GM12891 (cell line): ENCODE measurements at regions not wholly inside any gene's neighbourhood (a gene's known extent, or its start where the extent isn't known, plus 50 kb on each side); places are given as distances from the start of the nearest gene placed in this dataset.
"Not testable (repeated sequence)": the region's sequence is repeated elsewhere in the genome, so short reads cannot be mapped to it uniquely, and the experiment has no call there.

ENCODE experiments used
- POLR2A ChIP-seq: IDR thresholded peaks from 2 replicates; pipeline ENCODE4 v1.6.1; 2011; ENCODE audit warnings: low read depth, low read length, control low read depth
- POLR2AphosphoS5 ChIP-seq: IDR thresholded peaks from 2 replicates; pipeline ENCODE4 v1.6.1; 2011; ENCODE audit warnings: low read depth, low read length, control low read depth
- POU2F2 ChIP-seq: IDR thresholded peaks from 2 replicates; pipeline ENCODE4 v1.6.1; 2011; ENCODE audit warnings: low read depth, mild to moderate bottlenecking, control low read depth, low read length, moderate library complexity
- SPI1 ChIP-seq: IDR thresholded peaks from 2 replicates; pipeline ENCODE4 v1.6.1; 2011; ENCODE audit warnings: low read depth, low read length, control low read depth
- TAF1 ChIP-seq: IDR thresholded peaks from 2 replicates; pipeline ENCODE4 v1.6.1; 2011; ENCODE audit warnings: low read depth, low read length, control low read depth

DNA sequence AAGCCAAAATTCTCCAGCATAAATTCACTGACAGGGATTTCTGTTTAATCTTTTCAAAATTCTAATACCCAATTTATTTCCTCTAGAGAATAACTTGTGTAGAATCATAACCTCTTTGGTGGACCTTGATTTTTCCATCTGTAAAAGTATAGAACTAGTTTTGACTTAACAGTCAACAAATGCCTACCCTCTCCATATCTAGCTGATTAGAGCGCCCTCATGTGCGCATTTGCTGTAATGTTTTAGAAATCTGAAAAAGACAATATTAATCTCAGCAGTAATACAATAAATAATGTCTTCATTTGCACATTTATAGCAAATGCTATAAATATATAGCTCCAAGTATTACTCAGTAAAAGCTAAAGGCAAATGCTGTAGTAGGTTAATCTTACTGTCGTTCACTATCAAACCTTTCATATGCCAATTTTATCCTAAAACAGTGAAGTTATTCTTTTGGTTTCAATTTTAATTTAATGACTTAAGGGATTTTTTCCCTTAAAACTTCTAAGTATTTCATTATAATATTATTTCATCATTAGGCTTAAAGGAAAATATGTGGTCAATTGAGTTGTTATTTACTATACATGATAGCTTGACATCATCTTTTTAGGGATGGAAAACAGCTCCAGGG, 153.6 kb upstream of the EFCAB3 start:
- TF ChIP-seq POLR2AphosphoS5, TAF1, POLR2A, SPI1, POU2F2: not testable (repeated sequence)
